ENCODE measurements at regions not wholly inside any gene's neighbourhood (a gene's known extent, or its start where the extent isn't known, plus 50 kb on each side); places are given as distances from the start of the nearest gene placed in this dataset.

GRCh38 chr1:88039240-88039639 is 644.8 kb upstream of the PKN2 start:
- TF ChIP-seq POLR2AphosphoS5 (IDR thresholded peaks at IDR 0.05; ENCODE audit: insufficient read depth in 1 of 2, low read depth in 1 of 2), result no peak
- no peak for TF ChIP-seq CTCF (IDR thresholded peaks at IDR 0.05)
- no peak for TF ChIP-seq POLR2A (IDR thresholded peaks at IDR 0.05)
